ENCODE measurements at regions not wholly inside any gene's neighbourhood (a gene's known extent, or its start where the extent isn't known, plus 50 kb on each side); places are given as distances from the start of the nearest gene placed in this dataset.

DNA sequence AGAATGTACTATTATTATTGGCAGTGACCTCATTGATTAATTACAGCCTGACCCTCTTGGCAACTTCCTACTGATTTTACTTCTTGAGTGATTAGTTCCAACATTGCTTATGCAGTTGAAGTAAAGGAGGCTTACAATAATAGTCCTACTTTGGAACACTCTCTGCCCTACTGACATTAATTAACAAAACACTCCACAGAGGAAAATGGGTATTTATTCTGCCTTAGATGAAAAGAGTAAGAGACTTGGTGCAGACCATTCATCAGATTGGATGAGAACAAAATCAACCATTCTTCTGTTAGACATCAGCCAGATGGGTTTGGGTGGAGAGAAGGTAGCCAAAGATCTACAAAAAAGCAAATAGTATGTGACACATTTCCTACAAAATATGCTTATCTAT is 363.8 kb downstream of the FAT3 start:
- H3K36me3 ChIP-seq, result no peaks in the 10 kb centered on the region
- intact Hi-C loops (cut with DNase I), result no loop called here
- no peak overlapping the region for H3K4me3 ChIP-seq
- no peaks in the 10 kb centered on the region for H3K9me3 ChIP-seq
- H3K4me1 ChIP-seq (ENCODE audit: insufficient read depth), result no peaks in the 10 kb centered on the region
- TF ChIP-seq POLR2A (IDR thresholded peaks at IDR 0.05) (no peak), EP300 (IDR thresholded peaks at IDR 0.05) (no peak)
- TF ChIP-seq, protein P1, sequence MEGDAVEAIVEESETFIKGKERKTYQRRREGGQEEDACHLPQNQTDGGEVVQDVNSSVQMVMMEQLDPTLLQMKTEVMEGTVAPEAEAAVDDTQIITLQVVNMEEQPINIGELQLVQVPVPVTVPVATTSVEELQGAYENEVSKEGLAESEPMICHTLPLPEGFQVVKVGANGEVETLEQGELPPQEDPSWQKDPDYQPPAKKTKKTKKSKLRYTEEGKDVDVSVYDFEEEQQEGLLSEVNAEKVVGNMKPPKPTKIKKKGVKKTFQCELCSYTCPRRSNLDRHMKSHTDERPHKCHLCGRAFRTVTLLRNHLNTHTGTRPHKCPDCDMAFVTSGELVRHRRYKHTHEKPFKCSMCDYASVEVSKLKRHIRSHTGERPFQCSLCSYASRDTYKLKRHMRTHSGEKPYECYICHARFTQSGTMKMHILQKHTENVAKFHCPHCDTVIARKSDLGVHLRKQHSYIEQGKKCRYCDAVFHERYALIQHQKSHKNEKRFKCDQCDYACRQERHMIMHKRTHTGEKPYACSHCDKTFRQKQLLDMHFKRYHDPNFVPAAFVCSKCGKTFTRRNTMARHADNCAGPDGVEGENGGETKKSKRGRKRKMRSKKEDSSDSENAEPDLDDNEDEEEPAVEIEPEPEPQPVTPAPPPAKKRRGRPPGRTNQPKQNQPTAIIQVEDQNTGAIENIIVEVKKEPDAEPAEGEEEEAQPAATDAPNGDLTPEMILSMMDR (IDR thresholded peaks at IDR 0.05), result no peak
- no peak overlapping the region for H3K27ac ChIP-seq
- DNase-seq, result no peak
- no peaks in the 10 kb centered on the region for H3K27me3 ChIP-seq

DNA sequence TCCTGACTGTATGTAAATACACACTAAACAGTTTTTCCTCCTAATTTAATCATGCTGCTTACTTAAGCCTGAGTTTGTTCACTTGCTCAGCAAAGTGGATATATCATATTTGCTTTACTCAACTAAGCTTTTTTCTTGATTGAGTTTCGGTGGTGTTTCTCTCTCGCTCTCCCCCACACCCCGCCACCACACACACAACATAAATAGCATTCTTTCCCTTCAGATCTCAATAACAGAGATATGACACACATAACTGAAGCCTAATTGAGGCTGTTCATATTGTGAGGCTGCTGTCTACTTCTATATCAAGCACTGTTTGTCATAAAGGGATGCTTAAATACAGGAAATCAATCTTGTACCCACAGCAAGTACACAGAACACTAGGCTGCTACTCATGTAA is 364.9 kb downstream of the FAT3 start:
- H3K4me3 ChIP-seq, result no peak overlapping the region
- H3K4me1 ChIP-seq (ENCODE audit: insufficient read depth), result no peaks in the 10 kb centered on the region
- H3K27me3 ChIP-seq, result no peaks in the 10 kb centered on the region
- H3K9me3 ChIP-seq, result no peaks in the 10 kb centered on the region
- intact Hi-C loops (cut with DNase I), result no loop called here
- H3K36me3 ChIP-seq, result no peaks in the 10 kb centered on the region
- TF ChIP-seq POLR2A (IDR thresholded peaks at IDR 0.05) (no peak), EP300 (IDR thresholded peaks at IDR 0.05) (no peak)
- TF ChIP-seq, protein P1 (IDR thresholded peaks at IDR 0.05), result no peak
- WGBS, 3 donors, result 32 to 64% (median 40%) methylated on average over 3 of the region's 3 CpGs
- DNase-seq, result no peak
- no peak overlapping the region for H3K27ac ChIP-seq

GRCh38 chr11:92591521-92591920 is 366.9 kb downstream of the FAT3 start:
- 66 to 73% (median 71%) methylated on average over 2 of the region's 2 CpGs for WGBS, 3 donors
- intact Hi-C loops (cut with DNase I), result no loop called here
- H3K4me3 ChIP-seq, result no peak overlapping the region

GRCh38 chr11:92594251-92594650 is 369.6 kb downstream of the FAT3 start:
- no peak for DNase-seq
- Histone ChIP-seq H3K9me3 (no peaks in the 10 kb centered on the region), H3K27me3 (no peaks in the 10 kb centered on the region), H3K36me3 (no peaks in the 10 kb centered on the region), H3K4me1 (ENCODE audit: insufficient read depth) (no peaks in the 10 kb centered on the region), H3K27ac (no peak overlapping the region), H3K4me3 (no peak overlapping the region)
- intact Hi-C loops (cut with DNase I), result no loop called here
- TF ChIP-seq POLR2A (IDR thresholded peaks at IDR 0.05) (no peak), EP300 (IDR thresholded peaks at IDR 0.05) (no peak)
- TF ChIP-seq, protein P1 (IDR thresholded peaks at IDR 0.05), result no peak

More at GRCh38 chr11:92591521-92591920, 366.9 kb downstream of the FAT3 start:
- no peak for TF ChIP-seq POLR2A (IDR thresholded peaks at IDR 0.05)
- no peak for TF ChIP-seq EP300 (IDR thresholded peaks at IDR 0.05)
- TF ChIP-seq, protein P1 (IDR thresholded peaks at IDR 0.05), result no peak
- no peaks in the 10 kb centered on the region for H3K4me1 ChIP-seq (ENCODE audit: insufficient read depth)
- no peak overlapping the region for H3K27ac ChIP-seq
- H3K36me3 ChIP-seq, result no peaks in the 10 kb centered on the region
- H3K9me3 ChIP-seq, result no peaks in the 10 kb centered on the region
- H3K27me3 ChIP-seq, result no peaks in the 10 kb centered on the region
- DNase-seq, result no peak

GRCh38 chr11:92595052-92595451 is 370.4 kb downstream of the FAT3 start:
- TF ChIP-seq, protein P1 (IDR thresholded peaks at IDR 0.05), result no peak
- TF ChIP-seq POLR2A (IDR thresholded peaks at IDR 0.05) (no peak), EP300 (IDR thresholded peaks at IDR 0.05) (no peak)
- no peak overlapping the region for H3K4me3 ChIP-seq
- intact Hi-C loops (cut with DNase I), result no loop called here
- H3K9me3 ChIP-seq, result no peaks in the 10 kb centered on the region
- H3K27me3 ChIP-seq, result no peaks in the 10 kb centered on the region
- no peaks in the 10 kb centered on the region for H3K36me3 ChIP-seq
- DNase-seq, result no peak
- 52 to 81% (median 58%) methylated on average over 1 of the region's 1 CpG for WGBS, 3 donors
- no peaks in the 10 kb centered on the region for H3K4me1 ChIP-seq (ENCODE audit: insufficient read depth)
- H3K27ac ChIP-seq, result no peak overlapping the region
